ENCODE measurements at regions not wholly inside any gene's neighbourhood (a gene's known extent, or its start where the extent isn't known, plus 50 kb on each side); places are given as distances from the start of the nearest gene placed in this dataset.

DNA sequence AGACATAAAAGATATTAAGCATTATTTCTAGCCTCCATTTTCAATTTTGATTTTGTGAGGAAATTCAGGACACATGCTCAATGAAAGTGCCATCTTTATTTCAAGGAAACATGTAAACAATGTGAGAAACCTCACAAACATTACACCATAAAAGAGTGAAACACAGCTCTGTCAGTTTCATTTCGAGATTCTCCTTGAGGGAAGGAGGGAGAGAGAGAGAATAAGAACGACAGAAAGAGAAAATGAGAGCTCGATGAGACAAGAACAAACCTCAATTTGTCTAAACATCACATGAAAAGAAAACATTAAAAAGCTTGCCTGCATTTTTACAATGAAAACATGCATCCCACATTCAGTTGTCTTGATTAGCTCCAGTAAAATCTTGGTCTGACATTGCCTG, 553.5 kb upstream of the MEF2C start:
- H3K27ac ChIP-seq (ENCODE audit: insufficient read depth, low read depth, low read length), result no peak overlapping the region
- no peak overlapping the region for H3K4me3 ChIP-seq (replicated peaks in 1 of 3; ENCODE audit: insufficient read depth in 1 of 3, low read depth in 1 of 3, low read length in 3 of 3)
- H3K4me2 ChIP-seq (ENCODE audit: insufficient read depth, low read length), result no peak overlapping the region
- dilution Hi-C loops (cut with MboI; ENCODE audit: extremely low pct_ligation_motif_present, low sequenced_read_pairs) (no loop called here), intact Hi-C loops (cut with micrococcal nuclease) (no loop called here)
- no peaks in the 10 kb centered on the region for H3K27me3 ChIP-seq (ENCODE audit: control insufficient read depth in 2 of 2, insufficient read depth in 2 of 2, low read length in 2 of 2)
- no peak overlapping the region for H3K9ac ChIP-seq (replicated peaks; ENCODE audit: extremely low read depth, insufficient read depth, low read length)
- no TSS peak for BruUV-seq (replicated peaks)
- CTCF ChIA-PET, result interaction anchor here (1.1 to 1.3 kb wide), 2 partner anchors 9 to 20 kb away, joined by 3 to 4 read pairs; no protein-coding TSS in a partner anchor
- no peaks in the 10 kb centered on the region for H3K4me1 ChIP-seq (ENCODE audit: control insufficient read depth, extremely low read depth, insufficient read depth, low read length)
- no peaks in the 10 kb centered on the region for H3K79me2 ChIP-seq (ENCODE audit: control insufficient read depth, insufficient read depth, low read length)
- H3K9me1 ChIP-seq (replicated peaks; ENCODE audit: control insufficient read depth, extremely low read depth, insufficient read depth, low read length), result no peaks in the 10 kb centered on the region
- TF ChIP-seq POLR2AphosphoS5 (IDR thresholded peaks at IDR 0.05; ENCODE audit: insufficient read depth, low read depth, low read length), result no peak
- TF ChIP-seq JUN (IDR thresholded peaks at IDR 0.05; ENCODE audit: borderline replicate concordance, insufficient read depth, insufficient read length, low read depth), result no peak
- TF ChIP-seq MYC (IDR thresholded peaks at IDR 0.05; ENCODE audit: low read depth, low read length), result no peak
- no peak for TF ChIP-seq GATA2 (IDR thresholded peaks at IDR 0.05; ENCODE audit: insufficient read depth, insufficient read length, low read depth, low read length)
- no peak for FAIRE-seq
- no peaks in the 10 kb centered on the region for H3K36me3 ChIP-seq (ENCODE audit: control insufficient read depth in 2 of 2, extremely low read depth in 1 of 2, insufficient read depth in 2 of 2, low read length in 2 of 2)
- no peaks in the 10 kb centered on the region for H3K9me3 ChIP-seq (replicated peaks; ENCODE audit: control insufficient read depth, insufficient read depth, low read length)
- POLR2A ChIA-PET, result no interaction called here
- H4K20me1 ChIP-seq (replicated peaks; ENCODE audit: control insufficient read depth, extremely low read depth, insufficient read depth, low read length), result no peaks in the 10 kb centered on the region
- H2AFZ ChIP-seq (ENCODE audit: low read depth, low read length), result no peak overlapping the region
- no peak for DNase-seq (ENCODE audit: low read depth, low spot score)

DNA sequence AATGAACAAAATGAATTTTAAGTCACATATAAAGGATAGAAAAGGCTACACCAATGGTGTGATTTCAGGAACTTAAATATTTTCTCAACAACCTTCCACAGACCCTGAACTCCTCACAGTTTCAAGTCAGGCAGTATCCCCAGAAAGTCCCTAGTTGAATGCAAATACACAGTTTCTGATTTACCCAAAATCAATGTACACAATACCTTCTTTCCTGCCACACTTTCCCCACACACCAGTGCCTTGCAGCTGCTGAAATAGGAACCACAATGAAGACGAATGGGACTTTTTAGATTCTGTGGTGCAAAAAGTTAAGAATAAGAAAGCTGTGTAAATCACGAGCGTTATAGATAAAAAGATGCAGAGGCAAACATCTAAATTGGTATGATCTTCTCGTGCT, 552.4 kb upstream of the MEF2C start:
- H3K27me3 ChIP-seq (ENCODE audit: control insufficient read depth in 2 of 2, insufficient read depth in 2 of 2, low read length in 2 of 2), result no peaks in the 10 kb centered on the region
- FAIRE-seq, result no peak
- no peak overlapping the region for H3K4me3 ChIP-seq (replicated peaks in 1 of 3; ENCODE audit: insufficient read depth in 1 of 3, low read depth in 1 of 3, low read length in 3 of 3)
- no peak overlapping the region for H2AFZ ChIP-seq (ENCODE audit: low read depth, low read length)
- no peaks in the 10 kb centered on the region for H3K79me2 ChIP-seq (ENCODE audit: control insufficient read depth, insufficient read depth, low read length)
- no peak overlapping the region for H3K4me2 ChIP-seq (ENCODE audit: insufficient read depth, low read length)
- no peaks in the 10 kb centered on the region for H3K9me3 ChIP-seq (replicated peaks; ENCODE audit: control insufficient read depth, insufficient read depth, low read length)
- TF ChIP-seq, protein P1, sequence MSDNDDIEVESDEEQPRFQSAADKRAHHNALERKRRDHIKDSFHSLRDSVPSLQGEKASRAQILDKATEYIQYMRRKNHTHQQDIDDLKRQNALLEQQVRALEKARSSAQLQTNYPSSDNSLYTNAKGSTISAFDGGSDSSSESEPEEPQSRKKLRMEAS (IDR thresholded peaks at IDR 0.05; ENCODE audit: insufficient read depth, insufficient read length), result no peak
- no peak for TF ChIP-seq POLR2AphosphoS5 (IDR thresholded peaks at IDR 0.05; ENCODE audit: insufficient read depth, low read depth, low read length)
- no peak for TF ChIP-seq POLR2A (IDR thresholded peaks at IDR 0.05; ENCODE audit: low read depth, low read length)
- no peak for TF ChIP-seq EZH2 (IDR thresholded peaks at IDR 0.05; ENCODE audit: borderline replicate concordance, low read depth, low read length, severe bottlenecking)
- no peak for TF ChIP-seq FOS (IDR thresholded peaks at IDR 0.05; ENCODE audit: borderline replicate concordance, insufficient read depth, low read length)
- TF ChIP-seq JUN (IDR thresholded peaks at IDR 0.05; ENCODE audit: borderline replicate concordance, insufficient read depth, insufficient read length, low read depth), result no peak
- TF ChIP-seq GATA2 (IDR thresholded peaks at IDR 0.05; ENCODE audit: insufficient read depth, insufficient read length, low read depth, low read length), result no peak
- TF ChIP-seq MYC (IDR thresholded peaks at IDR 0.05; ENCODE audit: low read depth, low read length), result no peak
- TF ChIP-seq, protein P2, sequence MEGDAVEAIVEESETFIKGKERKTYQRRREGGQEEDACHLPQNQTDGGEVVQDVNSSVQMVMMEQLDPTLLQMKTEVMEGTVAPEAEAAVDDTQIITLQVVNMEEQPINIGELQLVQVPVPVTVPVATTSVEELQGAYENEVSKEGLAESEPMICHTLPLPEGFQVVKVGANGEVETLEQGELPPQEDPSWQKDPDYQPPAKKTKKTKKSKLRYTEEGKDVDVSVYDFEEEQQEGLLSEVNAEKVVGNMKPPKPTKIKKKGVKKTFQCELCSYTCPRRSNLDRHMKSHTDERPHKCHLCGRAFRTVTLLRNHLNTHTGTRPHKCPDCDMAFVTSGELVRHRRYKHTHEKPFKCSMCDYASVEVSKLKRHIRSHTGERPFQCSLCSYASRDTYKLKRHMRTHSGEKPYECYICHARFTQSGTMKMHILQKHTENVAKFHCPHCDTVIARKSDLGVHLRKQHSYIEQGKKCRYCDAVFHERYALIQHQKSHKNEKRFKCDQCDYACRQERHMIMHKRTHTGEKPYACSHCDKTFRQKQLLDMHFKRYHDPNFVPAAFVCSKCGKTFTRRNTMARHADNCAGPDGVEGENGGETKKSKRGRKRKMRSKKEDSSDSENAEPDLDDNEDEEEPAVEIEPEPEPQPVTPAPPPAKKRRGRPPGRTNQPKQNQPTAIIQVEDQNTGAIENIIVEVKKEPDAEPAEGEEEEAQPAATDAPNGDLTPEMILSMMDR (IDR thresholded peaks at IDR 0.05; ENCODE audit: extremely low read depth in 1 of 2, insufficient read depth in 1 of 2, low read depth in 1 of 2, low read length in 2 of 2), result no peak
- no TSS peak for BruUV-seq (replicated peaks)
- no peaks in the 10 kb centered on the region for H4K20me1 ChIP-seq (replicated peaks; ENCODE audit: control insufficient read depth, extremely low read depth, insufficient read depth, low read length)
- no peak overlapping the region for H3K27ac ChIP-seq (ENCODE audit: insufficient read depth, low read depth, low read length)
- no peaks in the 10 kb centered on the region for H3K4me1 ChIP-seq (ENCODE audit: control insufficient read depth, extremely low read depth, insufficient read depth, low read length)
- intact Hi-C loops (cut with micrococcal nuclease), result no loop called here
- H3K36me3 ChIP-seq (ENCODE audit: control insufficient read depth in 2 of 2, extremely low read depth in 1 of 2, insufficient read depth in 2 of 2, low read length in 2 of 2), result no peaks in the 10 kb centered on the region
- no peak for DNase-seq (ENCODE audit: low read depth, low spot score)
- POLR2A ChIA-PET, result no interaction called here
- CTCF ChIA-PET, result no interaction called here
- H3K9me1 ChIP-seq (replicated peaks; ENCODE audit: control insufficient read depth, extremely low read depth, insufficient read depth, low read length), result no peaks in the 10 kb centered on the region
- dilution Hi-C loops (cut with MboI; ENCODE audit: extremely low pct_ligation_motif_present, low sequenced_read_pairs), result no loop called here
- no peak overlapping the region for H3K9ac ChIP-seq (replicated peaks; ENCODE audit: extremely low read depth, insufficient read depth, low read length)

All from endothelial cell of umbilical vein (primary cell).